ENCODE measurements at regions not wholly inside any gene's neighbourhood (a gene's known extent, or its start where the extent isn't known, plus 50 kb on each side); places are given as distances from the start of the nearest gene placed in this dataset.
A peak's percentile ranks its signal among the peaks of the same experiment; 100 is the strongest.
"Not testable (repeated sequence)": the region's sequence is repeated elsewhere in the genome, so short reads cannot be mapped to it uniquely, and the experiment has no call there.

DNA sequence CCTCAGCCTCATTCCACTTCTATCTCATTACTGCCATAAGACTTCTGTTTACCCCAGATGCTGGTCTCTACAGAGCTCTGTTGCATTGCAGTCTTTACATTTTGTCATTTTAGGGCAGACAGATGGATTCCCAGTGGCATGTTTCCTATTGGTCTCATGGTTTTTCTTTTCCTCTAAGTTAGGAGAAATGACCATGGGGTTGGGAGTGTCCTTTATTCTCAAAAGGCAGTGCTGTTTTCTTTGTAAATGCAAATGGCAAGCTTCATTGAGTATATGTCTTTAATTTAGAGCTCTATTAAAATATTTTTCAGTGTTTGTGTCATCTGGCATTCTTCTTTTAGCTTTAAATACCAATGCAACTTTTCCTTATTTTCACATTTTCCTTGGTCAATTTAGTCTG, 57.0 kb downstream of the MSTN start:
- DNase-seq (ENCODE audit: low spot score) = no peak

DNA sequence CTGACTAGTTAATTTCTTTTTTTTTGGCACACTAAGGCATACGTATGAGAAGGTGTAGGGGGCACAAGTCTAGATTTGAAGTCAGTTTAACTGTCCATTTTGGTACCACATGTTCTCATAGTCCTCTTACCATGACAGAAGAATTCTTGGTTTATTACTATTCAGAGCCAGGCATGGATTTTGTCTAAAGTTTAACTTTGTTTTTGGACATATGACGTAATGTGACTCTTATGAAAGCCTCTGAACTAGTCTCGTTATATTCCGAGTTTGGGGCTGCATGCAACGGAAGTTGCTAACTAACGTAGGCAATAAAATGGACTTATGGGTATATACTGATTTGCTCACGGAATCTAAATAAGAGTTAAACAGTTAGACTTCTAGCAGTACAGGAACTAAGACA, 62.9 kb downstream of the MSTN start:
- DNase-seq (ENCODE audit: low spot score) = no peak

DNA sequence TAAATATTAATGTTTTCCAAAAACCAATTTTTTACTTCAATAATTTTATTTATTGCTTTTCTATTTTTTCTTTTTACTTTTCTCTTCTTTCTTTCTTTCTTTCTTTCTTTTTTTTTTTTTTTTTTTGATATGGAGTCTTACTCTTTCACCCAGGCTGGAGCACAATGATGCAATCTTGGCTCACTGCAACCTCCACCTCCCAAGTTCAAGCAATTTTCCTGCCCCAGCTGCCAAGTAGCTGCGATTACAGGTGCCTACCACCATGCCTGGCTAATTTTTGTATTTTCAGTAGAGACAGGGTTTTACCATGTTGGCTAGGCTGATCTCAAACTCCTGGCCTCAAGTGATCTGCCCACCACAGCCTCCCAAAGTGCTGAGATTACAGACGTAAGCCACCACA, 63.9 kb downstream of the MSTN start:
- DNase-seq (ENCODE audit: low spot score) = not testable (repeated sequence)

- DNase-seq (ENCODE audit: low spot score) = no peak
Measured at GRCh38 chr2:189997016-189997415, 65.5 kb downstream of the MSTN start.

- no peak for DNase-seq (ENCODE audit: low spot score)
Measured at GRCh38 chr2:189995679-189996078, 66.8 kb downstream of the MSTN start.

DNA sequence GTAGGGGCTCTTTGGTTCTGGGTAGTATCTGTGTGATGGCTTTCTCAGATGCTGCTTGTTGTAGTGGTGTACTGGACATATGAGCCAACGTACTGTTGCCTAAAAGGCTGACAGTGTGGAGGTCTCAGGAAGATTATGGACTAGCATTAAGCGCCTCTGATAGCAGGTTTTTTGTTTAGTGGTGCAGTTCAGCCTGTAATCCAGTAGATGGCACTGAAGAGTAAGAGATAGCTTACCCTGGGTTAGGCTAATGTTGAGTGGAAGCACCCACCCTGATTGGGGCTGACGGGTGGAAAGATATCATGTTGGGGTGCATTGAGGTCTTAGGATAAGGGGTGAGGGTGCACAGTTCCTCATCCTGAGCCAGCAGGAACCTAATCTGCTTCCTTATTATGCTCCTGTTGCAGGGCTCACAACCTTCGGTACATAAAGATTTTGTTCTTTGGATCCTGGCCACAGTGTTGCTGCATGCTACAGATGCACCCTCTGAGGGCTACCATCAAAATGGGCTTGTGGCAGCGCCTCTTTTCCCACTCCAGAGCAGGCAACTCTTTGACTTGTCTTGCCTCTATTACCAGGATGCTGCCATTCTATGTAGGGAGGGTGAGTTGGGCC, 79.6 kb downstream of the MSTN start:
- peak; percentile 20 for DNase-seq (ENCODE audit: low spot score)

DNA sequence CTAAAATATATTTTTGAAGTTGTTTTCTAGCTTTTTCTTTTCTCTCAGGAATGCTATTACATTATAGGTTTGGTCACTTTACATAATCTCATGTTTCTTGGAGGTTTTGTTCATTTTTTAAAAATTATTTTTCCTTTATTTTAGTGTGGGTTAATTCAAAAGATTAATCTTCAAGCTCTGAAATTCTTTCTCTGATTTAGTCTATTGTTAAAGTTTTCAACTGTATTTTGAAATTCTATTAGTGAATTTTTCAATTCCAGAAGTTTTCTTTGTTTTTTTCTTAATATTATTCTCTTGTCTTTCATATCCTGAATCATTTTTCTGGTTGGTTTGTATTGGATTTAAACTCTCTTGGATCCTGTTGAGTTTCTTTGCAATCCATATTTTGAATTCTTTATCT, 80.4 kb downstream of the MSTN start:
- DNase-seq (ENCODE audit: low spot score) = no peak

DNA sequence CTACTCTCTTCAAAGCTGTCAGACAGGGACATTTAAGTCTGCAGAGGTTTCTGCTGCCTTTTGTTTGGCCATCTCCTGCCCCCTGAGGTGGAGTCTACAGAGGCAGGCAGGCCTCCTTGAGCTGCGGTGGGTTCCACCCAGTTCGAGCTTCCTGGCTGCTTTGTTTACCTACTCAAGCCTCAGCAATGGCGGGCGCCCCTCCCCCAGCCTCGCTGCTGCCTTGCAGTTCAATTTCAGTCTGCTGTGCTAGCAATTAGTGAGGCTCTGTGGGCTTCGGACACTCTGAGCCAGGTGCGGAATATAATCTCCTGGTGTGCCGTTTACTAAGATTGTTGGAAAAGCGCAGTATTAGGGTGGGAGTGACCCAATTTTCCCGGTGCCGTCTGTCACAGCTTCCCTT, 86.0 kb downstream of the MSTN start:
- not testable (repeated sequence) for DNase-seq (ENCODE audit: low spot score)

- no peak for DNase-seq (ENCODE audit: low spot score)
Measured at GRCh38 chr2:189960346-189960745, 102.2 kb downstream of the MSTN start.

DNA sequence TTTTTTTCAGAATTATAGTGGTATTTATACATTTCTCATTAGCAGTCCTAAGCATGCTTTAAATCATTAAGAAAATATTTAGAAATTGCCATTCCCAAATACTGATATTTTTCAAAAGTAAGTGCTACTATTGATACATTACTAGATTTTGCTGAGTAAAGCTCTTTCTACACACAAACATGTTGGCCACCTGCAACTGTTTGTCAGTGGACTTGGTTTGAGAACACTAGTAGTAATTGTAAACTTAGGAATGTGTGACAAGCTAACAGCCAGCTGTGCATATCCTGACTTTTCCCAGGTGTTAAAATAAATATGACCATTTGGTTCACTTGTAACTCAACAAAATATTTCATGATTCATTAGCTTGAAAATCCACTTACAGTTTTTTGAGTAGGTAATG, 103.1 kb downstream of the MSTN start:
- no peak for DNase-seq (ENCODE audit: low spot score)

- no peak for DNase-seq (ENCODE audit: low spot score)
Measured at GRCh38 chr2:189954989-189955388, 107.5 kb downstream of the MSTN start.

GRCh38 chr2:189952536-189953109, 109.9 kb downstream of the MSTN start:
- DNase-seq (ENCODE audit: low spot score) = no peak

- DNase-seq (ENCODE audit: low spot score) = no peak
Measured at GRCh38 chr2:189951791-189952535, 110.6 kb downstream of the MSTN start.

- DNase-seq (ENCODE audit: low spot score) = no peak
Measured at GRCh38 chr2:189943009-189943408, 119.5 kb downstream of the MSTN start.

GRCh38 chr2:189940913-189941312, 121.6 kb downstream of the MSTN start:
- no peak for DNase-seq (ENCODE audit: low spot score)

DNA sequence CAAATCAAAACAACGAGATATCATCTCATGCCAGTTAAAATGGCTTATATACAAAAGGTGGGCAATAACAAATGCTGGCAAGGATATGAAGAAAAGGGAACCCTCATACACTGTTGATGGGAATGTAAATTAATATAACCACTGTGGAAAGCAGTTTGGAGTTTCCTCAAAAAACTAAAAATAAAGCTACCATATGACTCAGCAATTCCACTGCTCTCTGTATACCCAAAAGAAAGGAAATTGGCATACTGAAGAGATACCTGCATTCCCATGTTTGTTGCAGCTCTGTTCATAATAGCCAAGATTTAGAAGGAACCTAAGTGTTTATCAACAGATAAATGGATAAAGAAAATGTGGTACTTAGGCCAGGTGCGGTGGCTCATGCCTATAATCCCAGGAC, 124.8 kb downstream of the MSTN start:
- DNase-seq (ENCODE audit: low spot score) = no peak

DNA sequence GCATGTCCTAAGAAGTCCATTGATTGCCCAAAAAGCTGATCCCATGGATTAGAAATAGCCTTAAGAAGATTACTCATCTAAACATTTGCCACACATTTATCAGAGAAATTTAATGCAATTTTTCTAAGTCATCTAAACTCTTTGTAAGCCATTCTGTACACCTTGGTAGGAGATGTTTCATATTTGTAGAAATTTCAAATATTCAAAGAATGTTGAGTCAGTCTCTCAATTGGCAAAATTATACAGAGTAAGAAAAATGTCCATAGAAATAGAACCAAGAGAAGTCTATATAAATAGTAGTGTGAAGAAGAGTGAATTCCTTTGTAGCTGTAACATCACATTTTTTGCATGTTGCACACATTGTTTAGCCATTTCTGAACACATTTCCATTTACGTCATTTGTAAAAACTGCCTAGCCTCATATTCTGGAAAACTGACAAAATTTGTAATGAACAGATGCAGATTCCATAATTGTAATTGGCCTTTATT, 128.6 kb downstream of the MSTN start:
- no peak for DNase-seq (ENCODE audit: low spot score)

- DNase-seq (ENCODE audit: low spot score) = no peak
Measured at GRCh38 chr2:189933041-189933440, 129.5 kb downstream of the MSTN start.

DNA sequence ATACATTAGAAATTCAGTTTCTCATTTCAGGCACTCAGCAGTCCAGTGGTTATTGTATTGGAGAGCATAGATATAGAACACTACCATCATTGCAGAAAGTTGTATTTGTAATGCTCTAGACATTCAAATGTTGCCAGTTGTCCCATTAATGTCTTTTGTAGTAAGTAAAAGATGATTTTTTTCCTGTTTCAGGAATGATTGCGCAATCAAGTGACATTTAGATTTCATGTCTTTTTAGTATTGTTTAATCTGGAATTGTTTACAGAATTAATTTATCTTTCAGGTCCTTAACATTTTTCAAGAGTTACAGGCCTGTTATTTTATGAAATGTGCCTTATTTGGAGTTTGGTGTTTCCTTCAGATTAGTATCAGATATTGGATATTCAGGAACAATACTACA, 134.7 kb downstream of the MSTN start:
- DNase-seq (ENCODE audit: low spot score) = no peak

Data from D341Med (cell line).